ENCODE measurements at regions not wholly inside any gene's neighbourhood (a gene's known extent, or its start where the extent isn't known, plus 50 kb on each side); places are given as distances from the start of the nearest gene placed in this dataset.

GRCh38 chr6:14510038-14510437 lies 392.5 kb downstream of the CD83 start:
- TF ChIP-seq JUNB (IDR thresholded peaks at IDR 0.05; ENCODE audit: unreplicated experiment) = no peak
- TF ChIP-seq CTCF (conservative IDR thresholded peaks at IDR 0.05; ENCODE audit: low read depth in 2 of 2) = peak; percentile 26 to 44
- DNase-seq (ENCODE audit: low spot score) = peak; percentile 25
- H3F3A ChIP-seq (replicated peaks; ENCODE audit: low read depth) = no peaks in the 10 kb centered on the region
- H3K9me2 ChIP-seq (ENCODE audit: insufficient read depth) = 0 out of 2 replicates have a peak, but pooled peaks cover 3% of the 10 kb centered on the region
- H3K27ac Mint-ChIP-seq = no peak overlapping the region
- no peaks in the 10 kb centered on the region for H3K27me3 ChIP-seq (ENCODE audit: insufficient read depth)
- no peaks in the 10 kb centered on the region for H3K79me2 ChIP-seq (replicated peaks; ENCODE audit: insufficient read depth)
- H2AFZ ChIP-seq = no peak overlapping the region
- no peaks in the 10 kb centered on the region; the same call in 1 of the 2 replicates for H3K4me1 ChIP-seq (ENCODE audit: insufficient read depth)
- H3K36me3 Mint-ChIP-seq (ENCODE audit: low read depth) = peaks cover 3% of the 10 kb centered on the region; the same call in 2 of the 3 replicates
- no peak overlapping the region for H3K4me2 ChIP-seq
- peaks cover 9% of the 10 kb centered on the region; the same call in 2 of the 3 replicates for H3K4me1 Mint-ChIP-seq
- H3K36me3 ChIP-seq (ENCODE audit: insufficient read depth) = no peaks in the 10 kb centered on the region
- no peak for ATAC-seq
- H3K4me3 Mint-ChIP-seq = no peak overlapping the region
- H4K20me1 ChIP-seq (replicated peaks; ENCODE audit: insufficient read depth) = no peaks in the 10 kb centered on the region
- no peak overlapping the region for H3K27ac ChIP-seq (ENCODE audit: low read depth)
- H3K4me3 ChIP-seq = no peak overlapping the region
- H3K9me3 Mint-ChIP-seq = no peaks in the 10 kb centered on the region; the same call in 1 of the 3 replicates
- no peaks in the 10 kb centered on the region for H3K27me3 Mint-ChIP-seq (ENCODE audit: insufficient read depth, low read depth, poor library complexity)

- no peak for ATAC-seq
- Histone ChIP-seq H3K27me3 (ENCODE audit: insufficient read depth) (no peaks in the 10 kb centered on the region), H3K4me3 (no peak overlapping the region), H3K36me3 (ENCODE audit: insufficient read depth) (no peaks in the 10 kb centered on the region), H3K4me2 (no peak overlapping the region), H3K9me2 (ENCODE audit: insufficient read depth) (peaks cover 7% of the 10 kb centered on the region), H3K79me2 (replicated peaks; ENCODE audit: insufficient read depth) (no peaks in the 10 kb centered on the region), H2AFZ (no peak overlapping the region), H3K27ac (ENCODE audit: low read depth) (no peak overlapping the region), H3F3A (replicated peaks; ENCODE audit: low read depth) (no peaks in the 10 kb centered on the region), H4K20me1 (replicated peaks; ENCODE audit: insufficient read depth) (no peaks in the 10 kb centered on the region), H3K4me1 (ENCODE audit: insufficient read depth) (no peaks in the 10 kb centered on the region; the same call in 1 of the 2 replicates)
- Mint-ChIP-seq H3K4me1 (peaks cover 9% of the 10 kb centered on the region; the same call in 2 of the 3 replicates), H3K27ac (no peak overlapping the region), H3K4me3 (no peak overlapping the region), H3K9me3 (no peaks in the 10 kb centered on the region; the same call in 1 of the 3 replicates), H3K36me3 (ENCODE audit: low read depth) (peaks cover 3% of the 10 kb centered on the region; the same call in 2 of the 3 replicates), H3K27me3 (ENCODE audit: insufficient read depth, low read depth, poor library complexity) (no peaks in the 10 kb centered on the region)
- no peak for DNase-seq (ENCODE audit: low spot score)
- TF ChIP-seq NANOG (IDR thresholded peaks at IDR 0.05; ENCODE audit: borderline replicate concordance) (no peak), ZNF462 (CRISPR knock-in tag; IDR thresholded peaks at IDR 0.05) (no peak), EZH2phosphoT487 (IDR thresholded peaks at IDR 0.05; ENCODE audit: unreplicated experiment) (no peak), STAT1 (IDR thresholded peaks at IDR 0.05; ENCODE audit: unreplicated experiment) (no peak)
Observed at GRCh38 chr6:14511061-14511586, 393.6 kb downstream of the CD83 start.
